ENCODE measurements at regions not wholly inside any gene's neighbourhood (a gene's known extent, or its start where the extent isn't known, plus 50 kb on each side); places are given as distances from the start of the nearest gene placed in this dataset.

GRCh38 chr16:26267641-26268040 lies 575.9 kb downstream of the HS3ST4 start:
- TF ChIP-seq CTCF (IDR thresholded peaks at IDR 0.05): no peak

GRCh38 chr16:26269673-26270072 lies 577.9 kb downstream of the HS3ST4 start:
- intact Hi-C loops (cut with DNase I, micrococcal nuclease): no loop called here
- Histone ChIP-seq H3K36me3 (ENCODE audit: low read depth) (no peaks in the 10 kb centered on the region), H3K9me3 (no peaks in the 10 kb centered on the region), H3K4me1 (ENCODE audit: low read depth) (no peaks in the 10 kb centered on the region), H3K4me3 (no peak overlapping the region)
- no peak for DNase-seq
- no peak for ATAC-seq
- TF ChIP-seq CTCF (IDR thresholded peaks at IDR 0.05): no peak

More at GRCh38 chr16:26267641-26268040, 575.9 kb downstream of the HS3ST4 start:
- no peaks in the 10 kb centered on the region for H3K36me3 ChIP-seq (ENCODE audit: low read depth)
- no peak overlapping the region for H3K4me3 ChIP-seq
- ATAC-seq (no peak), DNase-seq (no peak)
- no peaks in the 10 kb centered on the region for H3K4me1 ChIP-seq (ENCODE audit: low read depth)
- intact Hi-C loops (cut with DNase I, micrococcal nuclease): no loop called here
- H3K9me3 ChIP-seq: no peaks in the 10 kb centered on the region

- ATAC-seq (no peak), DNase-seq (no peak)
- no peaks in the 10 kb centered on the region for H3K4me1 ChIP-seq (ENCODE audit: low read depth)
- H3K36me3 ChIP-seq (ENCODE audit: low read depth): no peaks in the 10 kb centered on the region
- no peak overlapping the region for H3K4me3 ChIP-seq
- TF ChIP-seq CTCF (IDR thresholded peaks at IDR 0.05): no peak
- H3K9me3 ChIP-seq: peaks cover 8% of the 10 kb centered on the region
- intact Hi-C loops (cut with DNase I, micrococcal nuclease): no loop called here
These were observed 581.8 kb downstream of the HS3ST4 start for GRCh38 chr16:26273607-26274006.

- Histone ChIP-seq H3K9me3 (peaks cover 8% of the 10 kb centered on the region), H3K4me3 (no peak overlapping the region), H3K4me1 (ENCODE audit: low read depth) (no peaks in the 10 kb centered on the region), H3K36me3 (ENCODE audit: low read depth) (no peaks in the 10 kb centered on the region)
- DNase-seq (no peak), ATAC-seq (no peak)
- TF ChIP-seq CTCF (IDR thresholded peaks at IDR 0.05): no peak
- intact Hi-C loops (cut with DNase I, micrococcal nuclease): no loop called here
These were observed 583.3 kb downstream of the HS3ST4 start for GRCh38 chr16:26275021-26275590.

GRCh38 chr16:26276289-26276688 lies 584.5 kb downstream of the HS3ST4 start:
- DNase-seq: no peak
- intact Hi-C loops (cut with DNase I, micrococcal nuclease): no loop called here
- Histone ChIP-seq H3K36me3 (ENCODE audit: low read depth) (no peaks in the 10 kb centered on the region), H3K9me3 (peaks cover 8% of the 10 kb centered on the region), H3K4me3 (no peak overlapping the region), H3K4me1 (ENCODE audit: low read depth) (no peaks in the 10 kb centered on the region)
- no peak for ATAC-seq
- no peak for TF ChIP-seq CTCF (IDR thresholded peaks at IDR 0.05)
